IPS-20b (cell line): ENCODE measurements at regions not wholly inside any gene's neighbourhood (a gene's known extent, or its start where the extent isn't known, plus 50 kb on each side); places are given as distances from the start of the nearest gene placed in this dataset.

Source experiments
- H3K27ac ChIP-seq: one replicate; pipeline ENCODE4 v1.5.1; 2013; ENCODE audit warnings: low read length
- H3K27me3 ChIP-seq: 2 replicates; pipeline ENCODE4 v1.6.1; 2013; ENCODE audit warnings: mild to moderate bottlenecking, low read length, inconsistent platforms; ENCODE audit not compliant: insufficient read depth
- H3K36me3 ChIP-seq: 2 replicates; pipeline ENCODE4 v1.6.1; 2013; ENCODE audit warnings: low read depth, mild to moderate bottlenecking, inconsistent platforms, low read length, moderate library complexity; ENCODE audit not compliant: insufficient read depth
- H3K4me1 ChIP-seq: 2 replicates; pipeline ENCODE4 v1.6.1; 2013; ENCODE audit warnings: mild to moderate bottlenecking, control low read depth, inconsistent platforms, low read length, moderate library complexity; ENCODE audit not compliant: insufficient read depth
- H3K4me3 ChIP-seq: 2 replicates; pipeline ENCODE4 v1.5.1; 2013; ENCODE audit warnings: mild to moderate bottlenecking, low read length, inconsistent platforms
- H3K9ac ChIP-seq: 2 replicates; pipeline ENCODE4 v1.6.1; 2013; ENCODE audit warnings: low read depth, mild to moderate bottlenecking, inconsistent platforms, low read length, moderate library complexity
- H3K9me3 ChIP-seq: 2 replicates; pipeline ENCODE4 v1.6.1; 2013; ENCODE audit warnings: mild to moderate bottlenecking, low read depth, low read length, inconsistent platforms; ENCODE audit not compliant: insufficient read depth

GRCh38 chr1:218585511-218586184 lies 240.5 kb downstream of the TGFB2 start:
- Histone ChIP-seq H3K4me1 (peaks cover 5% of the 10 kb centered on the region; the same call in 1 of the 2 replicates), H3K27ac (no peak overlapping the region), H3K36me3 (no peaks in the 10 kb centered on the region), H3K4me3 (no peak overlapping the region), H3K9ac (no peak overlapping the region), H3K27me3 (no peaks in the 10 kb centered on the region), H3K9me3 (peaks cover 4% of the 10 kb centered on the region; the same call in 1 of the 2 replicates)

GRCh38 chr1:218587900-218588299 lies 242.8 kb downstream of the TGFB2 start:
- no peak overlapping the region for H3K9ac ChIP-seq
- H3K27me3 ChIP-seq = no peaks in the 10 kb centered on the region
- H3K4me3 ChIP-seq = no peak overlapping the region
- H3K27ac ChIP-seq = no peak overlapping the region
- no peaks in the 10 kb centered on the region for H3K36me3 ChIP-seq
- H3K9me3 ChIP-seq = peaks cover 2% of the 10 kb centered on the region; the same call in 1 of the 2 replicates
- peaks cover 5% of the 10 kb centered on the region; the same call in 1 of the 2 replicates for H3K4me1 ChIP-seq

GRCh38 chr1:218588540-218589172 lies 243.5 kb downstream of the TGFB2 start:
- Histone ChIP-seq H3K27ac (no peak overlapping the region), H3K4me1 (peaks cover 5% of the 10 kb centered on the region; the same call in 1 of the 2 replicates), H3K4me3 (no peak overlapping the region), H3K27me3 (no peaks in the 10 kb centered on the region), H3K9ac (no peak overlapping the region), H3K36me3 (no peaks in the 10 kb centered on the region), H3K9me3 (no peaks in the 10 kb centered on the region)

- Histone ChIP-seq H3K27me3 (no peaks in the 10 kb centered on the region), H3K4me3 (no peak overlapping the region), H3K36me3 (no peaks in the 10 kb centered on the region), H3K27ac (no peak overlapping the region), H3K9ac (no peak overlapping the region), H3K9me3 (no peaks in the 10 kb centered on the region), H3K4me1 (peaks cover 5% of the 10 kb centered on the region; the same call in 1 of the 2 replicates)
Measured at GRCh38 chr1:218589487-218589886, 244.4 kb downstream of the TGFB2 start.

- Histone ChIP-seq H3K27ac (no peak overlapping the region), H3K4me1 (no peaks in the 10 kb centered on the region), H3K36me3 (no peaks in the 10 kb centered on the region), H3K4me3 (no peak overlapping the region), H3K9ac (no peak overlapping the region), H3K9me3 (no peaks in the 10 kb centered on the region), H3K27me3 (no peaks in the 10 kb centered on the region)
Measured at GRCh38 chr1:218591966-218592365, 246.8 kb downstream of the TGFB2 start.

GRCh38 chr1:218592688-218593087 lies 247.6 kb downstream of the TGFB2 start:
- Histone ChIP-seq H3K9me3 (no peaks in the 10 kb centered on the region), H3K4me3 (no peak overlapping the region), H3K27ac (no peak overlapping the region), H3K4me1 (no peaks in the 10 kb centered on the region), H3K27me3 (no peaks in the 10 kb centered on the region), H3K36me3 (no peaks in the 10 kb centered on the region), H3K9ac (no peak overlapping the region)

- H3K27ac ChIP-seq = no peak overlapping the region
- H3K4me1 ChIP-seq = no peaks in the 10 kb centered on the region
- H3K4me3 ChIP-seq = no peak overlapping the region
- H3K9me3 ChIP-seq = no peaks in the 10 kb centered on the region
- no peaks in the 10 kb centered on the region for H3K27me3 ChIP-seq
- H3K9ac ChIP-seq = no peak overlapping the region
- H3K36me3 ChIP-seq = no peaks in the 10 kb centered on the region
Measured at GRCh38 chr1:218600968-218601367, 255.8 kb downstream of the TGFB2 start.

- H3K4me3 ChIP-seq = no peak overlapping the region
- H3K4me1 ChIP-seq = no peaks in the 10 kb centered on the region
- H3K27ac ChIP-seq = no peak overlapping the region
- no peaks in the 10 kb centered on the region for H3K27me3 ChIP-seq
- H3K36me3 ChIP-seq = no peaks in the 10 kb centered on the region
- H3K9me3 ChIP-seq = 0 out of 2 replicates have a peak, but pooled peaks cover 7% of the 10 kb centered on the region
- no peak overlapping the region for H3K9ac ChIP-seq
Measured at GRCh38 chr1:218604217-218604616, 259.1 kb downstream of the TGFB2 start.

GRCh38 chr1:218611916-218612585 lies 266.9 kb downstream of the TGFB2 start:
- Histone ChIP-seq H3K4me1 (peaks cover 19% of the 10 kb centered on the region; the same call in 1 of the 2 replicates), H3K27me3 (no peaks in the 10 kb centered on the region), H3K4me3 (no peak overlapping the region), H3K9me3 (0 out of 2 replicates have a peak, but pooled peaks cover 7% of the 10 kb centered on the region), H3K27ac (no peak overlapping the region), H3K36me3 (no peaks in the 10 kb centered on the region), H3K9ac (no peak overlapping the region)

GRCh38 chr1:218613105-218613504 lies 268.0 kb downstream of the TGFB2 start:
- 0 out of 2 replicates have a peak, but pooled peaks cover 7% of the 10 kb centered on the region for H3K9me3 ChIP-seq
- no peak overlapping the region for H3K4me3 ChIP-seq
- no peak overlapping the region for H3K27ac ChIP-seq
- H3K4me1 ChIP-seq = peaks cover 19% of the 10 kb centered on the region; the same call in 1 of the 2 replicates
- no peaks in the 10 kb centered on the region for H3K27me3 ChIP-seq
- no peak overlapping the region for H3K9ac ChIP-seq
- H3K36me3 ChIP-seq = no peaks in the 10 kb centered on the region

GRCh38 chr1:218614031-218614430 lies 268.9 kb downstream of the TGFB2 start:
- H3K9ac ChIP-seq = no peak overlapping the region
- no peaks in the 10 kb centered on the region for H3K36me3 ChIP-seq
- H3K27me3 ChIP-seq = no peaks in the 10 kb centered on the region
- no peak overlapping the region for H3K27ac ChIP-seq
- H3K9me3 ChIP-seq = no peaks in the 10 kb centered on the region
- H3K4me1 ChIP-seq = peaks cover 19% of the 10 kb centered on the region; the same call in 1 of the 2 replicates
- no peak overlapping the region for H3K4me3 ChIP-seq
